ENCODE measurements at regions not wholly inside any gene's neighbourhood (a gene's known extent, or its start where the extent isn't known, plus 50 kb on each side); places are given as distances from the start of the nearest gene placed in this dataset.

- in situ Hi-C loops (cut with MboI; ENCODE audit: low sequenced_read_pairs, unreplicated experiment), result no loop called here
- DNase-seq (ENCODE audit: low spot score), result no peak
- no peak for TF ChIP-seq CTCF (IDR thresholded peaks at IDR 0.05; ENCODE audit: borderline replicate concordance, control extremely low read depth, extremely low read depth, insufficient read depth, missing control alignments)
These were observed 565.9 kb downstream of the PDCD6IP start for GRCh38 chr3:34364335-34364734.

GRCh38 chr3:34365231-34365630 lies 566.8 kb downstream of the PDCD6IP start:
- in situ Hi-C loops (cut with MboI; ENCODE audit: low sequenced_read_pairs, unreplicated experiment), result no loop called here
- DNase-seq (ENCODE audit: low spot score), result no peak
- TF ChIP-seq CTCF (IDR thresholded peaks at IDR 0.05; ENCODE audit: borderline replicate concordance, control extremely low read depth, extremely low read depth, insufficient read depth, missing control alignments), result no peak

- DNase-seq (ENCODE audit: low spot score), result no peak
- in situ Hi-C loops (cut with MboI; ENCODE audit: low sequenced_read_pairs, unreplicated experiment), result no loop called here
- TF ChIP-seq CTCF (IDR thresholded peaks at IDR 0.05; ENCODE audit: borderline replicate concordance, control extremely low read depth, extremely low read depth, insufficient read depth, missing control alignments), result no peak
These were observed 567.3 kb downstream of the PDCD6IP start for GRCh38 chr3:34365771-34366170.

- DNase-seq (ENCODE audit: low spot score), result no peak
- in situ Hi-C loops (cut with MboI; ENCODE audit: low sequenced_read_pairs, unreplicated experiment), result no loop called here
- TF ChIP-seq CTCF (IDR thresholded peaks at IDR 0.05; ENCODE audit: borderline replicate concordance, control extremely low read depth, extremely low read depth, insufficient read depth, missing control alignments), result no peak
These were observed 569.1 kb downstream of the PDCD6IP start for GRCh38 chr3:34367521-34367920.

- in situ Hi-C loops (cut with MboI; ENCODE audit: low sequenced_read_pairs, unreplicated experiment), result no loop called here
These were observed 576.1 kb downstream of the PDCD6IP start for GRCh38 chr3:34374521-34374920.

GRCh38 chr3:34376691-34377090 lies 578.3 kb downstream of the PDCD6IP start:
- in situ Hi-C loops (cut with MboI; ENCODE audit: low sequenced_read_pairs, unreplicated experiment), result no loop called here
- no peak for DNase-seq (ENCODE audit: low spot score)
- TF ChIP-seq CTCF (IDR thresholded peaks at IDR 0.05; ENCODE audit: borderline replicate concordance, control extremely low read depth, extremely low read depth, insufficient read depth, missing control alignments), result no peak

More at GRCh38 chr3:34374521-34374920, 576.1 kb downstream of the PDCD6IP start:
- no peak for TF ChIP-seq CTCF (IDR thresholded peaks at IDR 0.05; ENCODE audit: borderline replicate concordance, control extremely low read depth, extremely low read depth, insufficient read depth, missing control alignments)
- DNase-seq (ENCODE audit: low spot score), result no peak

- no peak for DNase-seq (ENCODE audit: low spot score)
- no peak for TF ChIP-seq CTCF (IDR thresholded peaks at IDR 0.05; ENCODE audit: borderline replicate concordance, control extremely low read depth, extremely low read depth, insufficient read depth, missing control alignments)
- in situ Hi-C loops (cut with MboI; ENCODE audit: low sequenced_read_pairs, unreplicated experiment), result no loop called here
These were observed 579.5 kb downstream of the PDCD6IP start for GRCh38 chr3:34377961-34378360.
